HG02973 (cell line): ENCODE measurements at regions not wholly inside any gene's neighbourhood (a gene's known extent, or its start where the extent isn't known, plus 50 kb on each side); places are given as distances from the start of the nearest gene placed in this dataset.
A peak's percentile ranks its signal among the peaks of the same experiment; 100 is the strongest.

Experiments
- ATAC-seq: cut with Tn5 transposase; IDR thresholded peaks from one replicate; pipeline ENCODE4 v1.9.1; 2021; ENCODE audit warnings: moderate library complexity; ENCODE audit not compliant: unreplicated experiment

DNA sequence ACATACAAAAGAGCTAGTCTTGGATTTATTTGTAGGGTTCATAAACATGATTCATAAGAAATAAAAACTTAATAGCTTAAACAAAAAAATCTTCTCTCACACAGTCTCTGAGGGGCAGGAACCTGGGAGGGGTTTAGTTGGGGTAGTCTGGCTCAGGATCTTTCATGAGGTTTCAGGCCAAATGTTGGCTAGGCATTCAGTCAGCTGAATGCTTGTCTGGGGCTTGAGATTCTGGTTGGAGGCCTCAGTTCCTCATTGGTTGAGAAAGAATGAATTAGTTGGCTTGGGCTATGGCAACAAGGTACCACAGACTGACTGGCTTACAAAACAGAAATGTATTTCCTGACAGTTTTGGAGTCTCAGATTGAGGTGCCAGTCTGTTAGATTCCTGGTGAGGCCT, 74.3 kb downstream of the ANKRD7 start:
- ATAC-seq: no peak

DNA sequence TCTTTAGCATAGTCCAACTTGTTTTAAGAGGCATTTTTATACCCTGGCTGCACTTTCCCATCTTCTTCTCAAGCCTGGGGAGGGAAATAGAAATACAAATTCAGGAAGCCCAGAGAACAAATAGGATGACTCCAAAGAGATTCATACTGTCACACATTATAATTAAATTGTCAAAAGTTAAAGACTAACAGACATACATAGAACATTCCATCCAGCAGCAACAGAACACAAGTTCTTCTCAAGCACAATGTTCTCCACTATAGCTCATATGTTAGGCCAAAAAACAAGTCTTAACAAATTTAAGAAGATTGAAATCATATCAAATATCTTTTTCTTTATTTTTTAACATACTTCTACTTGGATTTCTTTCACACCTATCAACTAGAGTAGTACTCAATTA, 75.7 kb downstream of the ANKRD7 start:
- ATAC-seq: no peak

DNA sequence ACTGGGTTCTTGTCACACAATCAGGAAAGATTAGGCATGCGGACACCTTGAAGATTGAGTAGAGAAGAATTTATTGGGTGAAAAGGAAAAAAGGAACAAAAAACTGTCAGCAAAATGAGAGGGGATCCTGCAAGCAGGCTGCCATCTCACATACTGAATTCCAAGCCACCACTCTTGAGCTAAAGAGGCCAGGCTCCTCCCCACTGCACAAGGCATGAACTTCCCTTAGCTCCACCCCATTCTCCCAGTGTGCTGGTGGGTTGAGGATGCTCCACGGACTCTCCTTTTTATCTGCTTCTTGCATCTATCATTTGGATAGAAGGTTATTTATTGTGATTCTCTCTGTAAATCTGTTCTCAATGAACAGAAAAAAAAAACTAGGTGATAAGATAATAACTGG, 79.6 kb downstream of the ANKRD7 start:
- no peak for ATAC-seq

DNA sequence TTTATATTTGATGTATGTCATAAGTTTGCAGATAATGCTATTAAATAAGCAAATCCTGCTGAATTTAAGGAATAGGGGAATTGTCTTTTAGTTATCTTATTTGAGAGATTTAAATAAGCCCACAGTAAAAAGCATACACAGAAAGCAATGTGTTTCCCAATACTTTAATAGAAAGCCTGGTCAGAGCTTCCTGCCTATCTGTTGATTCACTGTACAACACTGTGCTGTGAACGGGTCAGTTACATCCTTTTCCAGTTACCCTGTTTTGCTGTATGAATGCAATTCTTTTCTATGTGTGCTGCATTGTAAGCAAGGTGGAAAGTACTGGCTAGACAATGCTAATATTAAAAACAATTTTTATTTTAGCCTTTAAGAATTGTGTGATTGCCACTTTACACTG, 81.2 kb downstream of the ANKRD7 start:
- no peak for ATAC-seq

DNA sequence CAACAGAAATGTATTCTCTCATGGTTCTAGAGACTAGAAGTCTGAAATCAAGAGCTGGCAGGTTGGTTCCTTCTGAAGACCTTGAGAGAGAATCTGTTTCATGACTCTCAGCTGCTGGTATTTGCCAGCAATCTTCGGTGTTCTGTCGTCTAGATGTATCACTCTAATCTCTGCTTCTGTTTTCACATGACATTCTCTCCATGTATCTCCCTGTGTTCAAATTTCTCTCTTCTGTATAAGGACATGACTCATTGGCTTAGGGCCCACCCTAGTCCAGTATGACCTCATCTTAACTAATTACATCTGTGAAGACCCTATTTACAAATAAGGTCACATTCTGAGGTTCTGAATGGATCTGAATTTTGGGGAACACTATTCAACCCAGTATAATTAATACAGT, 82.3 kb downstream of the ANKRD7 start:
- no peak for ATAC-seq

DNA sequence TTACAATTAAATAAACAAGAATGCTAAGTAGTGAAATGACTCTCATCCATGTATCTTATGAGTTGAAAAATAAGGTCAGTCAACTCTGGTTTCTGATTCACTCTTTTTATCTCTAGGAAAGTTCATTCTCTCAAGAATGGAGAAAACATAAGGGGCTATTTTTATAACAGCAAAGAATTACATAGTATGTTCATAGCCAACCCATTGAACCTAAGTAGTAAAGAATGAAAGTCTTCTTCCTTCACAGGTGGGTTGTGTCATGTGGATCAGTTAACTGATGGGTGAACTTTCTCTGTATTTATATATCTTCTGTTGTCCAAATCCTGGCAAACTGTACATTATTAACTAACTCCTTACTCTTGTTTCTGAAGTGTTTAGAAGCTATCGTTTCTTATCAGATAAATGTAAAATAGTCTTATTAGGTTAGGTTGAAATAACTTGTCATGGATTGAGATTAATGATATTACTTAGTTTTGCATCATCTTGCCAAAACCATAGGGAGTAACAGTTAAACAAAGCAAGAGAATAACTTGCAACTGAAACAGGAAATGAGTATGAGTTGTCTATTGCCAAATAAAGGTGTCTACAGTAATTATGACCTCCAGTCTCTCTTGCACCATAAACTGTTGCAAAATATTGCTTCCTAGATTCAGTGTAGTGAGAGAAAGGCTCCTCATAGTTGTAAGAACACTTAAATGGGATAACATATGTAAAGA, 86.8 kb downstream of the ANKRD7 start:
- peak; percentile 90 for ATAC-seq

DNA sequence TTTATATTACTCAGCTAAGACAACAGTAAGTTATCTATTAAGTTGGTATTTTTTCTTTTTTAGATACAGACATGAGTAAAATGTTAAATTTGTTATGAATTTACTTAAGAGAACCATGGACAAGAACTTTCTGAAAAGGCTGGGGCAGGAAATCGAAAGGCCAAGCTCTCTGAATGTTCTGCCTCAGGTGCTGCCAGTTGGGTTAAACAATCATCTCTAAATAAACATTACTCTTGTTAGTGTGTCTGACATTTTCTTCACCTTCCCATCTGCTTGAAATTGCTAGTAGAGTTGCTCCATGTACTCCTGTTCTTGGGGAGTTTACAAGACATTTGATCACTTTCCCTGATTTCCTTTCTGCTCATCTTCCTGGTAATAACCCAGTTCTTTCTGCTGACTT, 87.5 kb downstream of the ANKRD7 start:
- ATAC-seq: peak; percentile 42

DNA sequence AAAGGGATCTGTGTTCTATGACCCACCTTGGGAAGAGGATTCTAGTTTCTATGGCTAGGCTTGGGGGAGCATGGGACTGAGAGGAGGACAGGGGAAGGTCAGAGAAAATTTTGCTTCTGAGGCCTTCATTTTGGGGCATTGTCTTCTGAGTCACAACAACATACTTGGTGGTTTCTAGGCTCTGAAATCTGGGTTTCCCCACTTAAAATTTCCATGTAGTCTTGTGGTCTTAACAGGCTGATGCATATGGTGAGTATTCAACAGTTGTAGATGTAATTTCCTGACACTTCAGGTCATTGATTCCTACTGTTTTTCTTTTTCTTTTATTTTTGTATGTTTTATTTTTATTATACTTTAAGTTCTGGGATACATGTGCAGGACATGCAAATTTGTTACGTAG, 88.5 kb downstream of the ANKRD7 start:
- ATAC-seq: peak; percentile 50

DNA sequence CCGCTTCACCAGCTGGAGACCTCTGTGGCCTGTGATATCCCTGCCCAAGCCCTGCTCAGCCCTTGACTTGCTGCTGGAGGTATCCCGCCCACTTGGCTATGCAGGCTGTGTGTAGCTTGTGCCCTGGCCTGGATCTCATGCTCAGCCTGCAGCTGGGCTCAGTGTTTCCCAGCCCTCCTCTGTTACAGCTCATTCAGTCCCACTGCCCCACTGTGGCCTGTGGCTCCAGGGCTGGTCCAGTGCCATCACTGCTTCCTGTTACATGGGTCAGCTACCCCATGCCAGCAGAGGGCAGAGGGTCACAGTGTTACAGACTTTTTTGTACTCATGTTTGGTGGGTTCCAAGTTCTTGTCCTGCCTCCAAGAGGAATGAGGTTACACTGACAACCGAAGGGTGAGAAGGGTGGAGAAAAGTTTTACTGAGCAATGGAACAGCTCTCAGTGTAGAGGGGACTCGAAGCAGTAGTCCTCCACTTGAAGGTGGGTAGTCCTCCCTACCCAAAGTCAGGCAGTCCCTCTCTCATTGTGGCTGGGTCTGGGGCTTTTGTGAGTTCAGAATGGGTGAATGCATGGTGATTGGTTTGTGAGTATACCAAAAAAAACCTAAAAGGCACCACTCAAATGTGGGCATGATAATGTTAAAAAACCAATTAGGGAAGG, 100.4 kb downstream of the ANKRD7 start:
- no peak for ATAC-seq

DNA sequence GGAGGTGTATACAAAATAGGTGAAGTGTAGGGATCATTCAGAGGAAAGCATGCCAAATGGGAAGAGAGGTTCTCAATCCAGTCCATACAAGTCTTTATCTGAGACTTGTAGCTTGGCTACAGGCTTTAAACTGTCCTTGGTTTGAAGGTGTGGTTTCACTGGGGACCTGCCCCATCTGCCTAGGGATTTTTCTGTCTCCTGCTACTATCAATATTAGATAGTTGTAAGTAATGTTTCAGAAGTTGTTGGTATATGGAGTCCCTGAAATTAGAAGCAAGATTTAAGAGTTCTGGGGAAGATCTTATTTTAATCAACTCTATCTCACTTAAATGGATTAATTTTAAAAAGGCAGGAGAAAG, 100.9 kb downstream of the ANKRD7 start:
- no peak for ATAC-seq

DNA sequence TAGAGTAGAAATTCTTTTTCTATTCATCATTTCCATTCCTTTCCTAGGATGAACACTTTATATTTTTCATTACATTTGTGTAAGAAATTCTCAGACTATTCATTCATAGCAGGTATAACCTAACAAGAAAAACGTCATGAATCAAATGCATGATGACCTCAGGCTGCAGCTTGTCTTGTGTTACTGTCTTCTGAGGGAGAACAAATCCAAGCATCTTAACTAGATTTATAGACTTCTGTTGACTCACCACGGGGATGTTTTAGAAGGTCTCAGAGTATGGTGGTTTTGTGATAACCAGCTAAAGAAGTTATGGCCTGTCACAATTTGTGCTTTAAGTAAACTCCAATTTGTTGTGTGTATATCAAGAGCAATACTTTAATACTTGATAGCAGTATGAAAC, 102.7 kb downstream of the ANKRD7 start:
- ATAC-seq: no peak

DNA sequence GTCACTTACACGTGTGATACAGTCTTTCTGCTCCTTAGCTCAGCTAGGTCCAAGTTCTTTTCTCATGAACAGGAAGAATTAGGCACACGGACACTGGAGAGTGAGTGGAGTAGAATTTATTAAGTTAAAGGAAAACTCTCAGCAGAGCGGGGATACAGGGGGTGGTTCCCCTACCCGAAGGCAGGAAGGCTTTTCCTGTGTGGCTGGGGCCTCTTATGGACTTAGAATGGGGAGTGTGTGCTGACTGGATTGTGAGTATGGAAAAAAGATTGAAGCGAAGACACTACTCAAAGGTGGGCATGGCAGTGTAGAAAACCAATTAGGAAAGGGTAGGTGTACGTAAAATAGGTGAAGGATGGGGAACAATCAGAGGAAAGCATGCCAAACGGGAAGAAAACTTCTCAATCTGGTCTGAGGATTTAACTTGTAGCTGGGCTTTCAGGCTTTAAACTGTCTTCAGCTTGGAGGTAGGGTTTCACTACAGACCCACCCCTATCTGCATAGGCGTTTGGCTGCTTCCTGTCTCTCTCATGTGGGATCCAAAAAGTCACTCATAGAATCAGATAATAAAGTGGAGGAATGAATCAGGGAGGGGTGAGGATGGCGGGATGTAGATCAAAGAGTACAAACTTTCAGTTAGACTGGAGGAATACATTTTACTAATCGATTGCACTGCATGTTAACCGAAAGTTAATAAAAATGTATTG, 104.2 kb downstream of the ANKRD7 start:
- ATAC-seq: no peak

DNA sequence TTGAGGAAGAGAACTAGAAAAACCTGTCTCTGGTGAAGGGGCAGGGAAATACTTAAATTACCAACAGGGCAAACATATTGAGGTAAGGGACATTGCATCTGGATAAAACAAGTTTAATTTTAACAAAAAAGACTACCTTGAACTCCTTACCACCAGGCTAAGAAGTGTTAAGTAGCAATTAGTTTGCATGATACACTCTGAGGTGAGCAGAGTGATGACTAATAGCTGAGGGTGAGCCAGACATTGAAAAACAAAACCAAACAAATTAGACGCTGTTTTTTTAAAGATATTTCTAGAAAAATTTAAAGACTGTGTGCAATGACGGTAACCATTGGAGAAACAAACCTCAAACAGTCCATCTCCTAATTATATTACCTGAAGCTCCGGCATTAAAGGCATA, 105.9 kb downstream of the ANKRD7 start:
- ATAC-seq: no peak

DNA sequence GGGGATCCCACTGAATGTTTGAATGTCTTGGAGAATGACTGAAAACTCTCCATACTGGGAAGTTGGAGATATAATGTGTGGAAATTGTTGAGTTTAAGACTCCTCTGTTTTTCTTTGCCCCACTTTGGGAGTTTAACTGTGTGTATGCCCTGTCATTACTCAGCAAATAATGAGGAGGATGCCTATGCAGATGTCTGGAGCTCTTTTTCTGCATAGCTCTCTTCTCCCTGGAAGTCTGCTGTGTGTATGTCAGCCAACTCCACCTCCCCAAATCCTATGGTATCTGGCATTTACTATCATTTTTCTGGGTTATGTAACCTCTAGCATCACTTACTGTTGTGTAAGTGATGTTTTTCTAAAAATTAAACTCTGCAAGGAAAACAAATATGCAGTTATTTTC, 122.2 kb downstream of the ANKRD7 start:
- no peak for ATAC-seq

DNA sequence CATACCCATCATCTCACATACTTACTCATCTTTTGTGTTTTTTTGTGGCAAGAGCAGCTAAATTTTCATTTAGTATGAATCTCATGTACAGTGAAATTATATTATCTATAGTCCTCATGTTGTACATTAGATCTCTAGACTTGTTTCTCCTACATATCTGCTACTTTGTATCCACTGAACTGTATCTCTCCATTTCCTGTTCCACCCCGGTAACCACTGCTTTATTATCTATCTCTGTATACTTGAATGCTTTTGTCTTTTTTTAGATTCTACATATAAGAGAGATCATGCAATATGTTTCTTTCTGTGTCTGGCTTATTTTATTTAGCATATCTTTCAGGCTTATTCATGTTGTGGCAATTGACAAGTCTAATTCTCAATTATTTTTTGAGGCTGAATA, 125.1 kb downstream of the ANKRD7 start:
- ATAC-seq: no peak

DNA sequence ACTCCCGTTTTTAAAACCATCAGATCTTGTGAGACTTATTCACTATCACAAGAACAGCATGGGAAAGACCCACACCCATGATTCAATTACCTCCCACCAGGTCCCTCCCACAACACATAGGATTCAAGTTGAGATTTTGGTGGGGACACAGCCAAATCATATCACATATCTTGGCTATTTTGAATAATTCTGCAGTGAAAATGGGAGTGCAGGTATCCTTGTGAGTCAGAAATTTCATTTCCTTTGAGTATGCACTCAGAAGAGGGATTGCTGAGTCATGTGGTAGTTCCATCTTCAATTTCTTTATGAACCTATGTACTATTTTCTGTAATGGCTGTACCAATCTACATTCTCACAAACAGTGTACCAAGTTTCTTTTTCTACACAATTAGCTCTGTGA, 125.8 kb downstream of the ANKRD7 start:
- peak; percentile 43 for ATAC-seq

DNA sequence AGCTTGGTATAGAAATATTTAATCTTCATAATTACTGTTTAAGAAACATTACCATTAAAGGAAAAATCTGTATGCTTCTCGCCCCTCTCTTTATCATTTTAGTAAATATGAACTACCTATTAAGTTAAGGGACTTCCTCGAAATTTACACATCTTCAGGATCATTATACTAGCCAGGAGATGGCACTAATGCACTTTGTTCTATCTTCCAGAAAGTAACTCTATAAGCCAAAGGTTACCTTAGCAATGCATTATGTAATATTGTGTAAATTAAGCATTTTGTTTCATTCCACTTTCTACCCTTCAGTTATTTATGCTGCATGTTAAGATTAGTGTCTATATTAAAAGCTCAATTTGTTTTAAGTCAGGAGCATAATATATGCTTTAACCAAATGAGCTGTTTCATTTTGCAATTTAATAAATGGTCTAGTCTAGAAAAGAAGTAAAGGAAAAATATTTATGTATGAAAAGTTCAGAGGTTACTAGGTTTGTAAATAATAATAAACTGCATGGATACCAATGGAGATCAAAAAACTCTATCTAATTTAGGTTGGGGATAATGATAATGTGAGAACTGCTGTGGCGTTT, 128.5 kb downstream of the ANKRD7 start:
- no peak for ATAC-seq

DNA sequence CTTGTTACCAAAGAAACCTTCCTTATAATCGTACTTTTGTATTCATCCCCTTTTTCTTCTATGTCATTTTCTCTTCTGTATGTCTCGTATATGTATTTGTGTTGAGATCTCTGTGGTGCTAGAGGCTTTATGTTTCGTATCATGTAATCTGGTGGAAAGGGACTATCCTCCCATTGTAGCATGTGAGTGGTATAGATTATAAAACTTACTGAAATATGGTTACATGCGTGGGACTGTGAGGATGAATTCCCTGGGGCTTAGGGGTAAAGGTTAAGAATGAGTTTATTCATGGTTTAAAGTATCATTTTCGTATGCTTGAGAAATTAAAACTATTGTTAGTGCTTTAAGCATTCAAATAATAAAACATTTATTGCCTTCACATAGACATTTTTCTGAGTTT, 141.9 kb downstream of the ANKRD7 start:
- ATAC-seq: no peak

DNA sequence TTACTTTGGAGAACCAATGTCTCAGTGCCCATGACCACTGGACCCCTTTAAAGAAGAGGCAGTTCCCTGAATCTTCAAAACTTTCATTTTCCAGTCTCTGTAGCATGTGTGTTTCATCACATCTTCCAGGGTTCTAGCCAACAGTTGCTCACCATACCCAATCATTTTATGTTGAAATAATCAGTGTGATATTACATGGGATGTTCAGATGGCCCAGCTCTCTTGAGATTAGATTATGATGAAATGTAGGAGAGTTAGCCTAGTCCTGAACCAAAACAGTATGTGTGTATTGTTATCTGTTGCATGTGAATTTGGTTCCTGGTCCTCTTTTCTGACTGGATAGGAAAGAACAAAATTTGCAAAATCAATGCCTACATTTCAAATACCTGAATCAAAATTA, 144.5 kb downstream of the ANKRD7 start:
- ATAC-seq: no peak

DNA sequence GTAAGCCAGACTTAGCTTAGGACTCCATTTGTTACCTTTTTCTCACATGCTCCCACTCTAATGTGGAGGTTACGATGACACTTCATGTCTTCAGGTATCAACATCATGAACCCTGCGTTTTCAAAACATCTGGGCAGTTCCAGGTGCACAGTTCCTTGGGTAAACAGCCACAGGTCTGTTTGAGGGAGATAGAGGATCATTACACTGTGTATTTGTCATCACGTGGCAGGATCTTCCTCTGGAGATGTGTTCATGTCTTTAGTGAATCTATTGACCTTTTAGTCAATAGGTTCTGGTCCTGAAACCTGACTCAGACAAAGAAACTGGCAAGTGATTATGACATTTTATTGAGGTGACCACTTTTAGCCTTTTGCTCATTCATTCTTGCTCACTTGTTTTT, 145.5 kb downstream of the ANKRD7 start:
- no peak for ATAC-seq

DNA sequence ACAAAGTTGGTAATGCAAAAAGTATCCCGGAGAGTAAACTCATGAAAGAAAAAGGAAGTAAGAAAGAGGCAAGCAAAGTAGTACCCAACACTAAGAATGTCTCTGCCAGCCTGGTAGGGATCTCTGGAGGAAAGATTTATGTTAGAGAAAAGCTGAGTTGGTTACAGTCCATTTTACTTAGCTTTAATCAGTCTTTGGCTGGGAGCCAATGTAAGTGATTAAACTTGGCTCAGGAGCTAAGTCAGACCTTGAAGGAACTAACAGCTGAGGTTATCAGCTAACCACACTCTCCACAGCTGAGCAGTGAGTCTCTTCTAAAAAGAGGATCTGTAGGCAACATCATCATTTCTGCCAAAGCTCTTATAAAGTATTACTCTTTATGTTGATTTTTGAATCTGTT, 148.0 kb downstream of the ANKRD7 start:
- ATAC-seq: no peak

DNA sequence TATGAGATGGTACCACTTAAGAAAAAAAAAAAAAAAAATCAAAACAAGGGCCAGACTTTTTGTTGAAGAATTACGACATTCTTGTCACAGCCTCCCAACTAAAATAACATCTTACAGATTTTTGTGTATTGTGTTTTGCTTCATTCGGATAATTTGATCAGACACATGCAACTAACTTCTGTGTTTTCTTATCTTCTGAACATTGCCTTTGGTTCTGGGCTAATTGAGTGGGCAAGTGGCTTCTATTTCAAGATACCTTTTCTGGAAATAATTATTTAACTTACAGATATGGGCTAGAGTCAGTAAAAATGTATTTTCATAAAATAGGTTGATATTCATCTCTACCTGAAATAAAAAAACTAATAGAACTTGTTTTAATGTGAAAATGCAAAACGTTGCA, 165.1 kb downstream of the ANKRD7 start:
- no peak for ATAC-seq
